Endodermal cell (in vitro differentiated cells): ENCODE measurements at regions not wholly inside any gene's neighbourhood (a gene's known extent, or its start where the extent isn't known, plus 50 kb on each side); places are given as distances from the start of the nearest gene placed in this dataset.
A peak's percentile ranks its signal among the peaks of the same experiment; 100 is the strongest.

ENCODE experiments used
- DNase-seq: peaks from one replicate; pipeline ENCODE4 v3.0.0-alpha.2; 2017
- H3K27ac ChIP-seq: 2 replicates; pipeline ENCODE4 v1.5.1; 2013; ENCODE audit warnings: mild to moderate bottlenecking, low read depth, low read length, moderate library complexity
- H3K27me3 ChIP-seq: 2 replicates; pipeline ENCODE4 v1.6.1; 2013; ENCODE audit warnings: mild to moderate bottlenecking, low read length, moderate library complexity; ENCODE audit not compliant: insufficient read depth, control insufficient read depth, poor library complexity, severe bottlenecking
- H3K36me3 ChIP-seq: 2 replicates; pipeline ENCODE4 v1.7.0; 2013; ENCODE audit warnings: mild to moderate bottlenecking, low read length, moderate library complexity; ENCODE audit not compliant: control insufficient read depth, insufficient read depth
- H3K4me1 ChIP-seq: one replicate; pipeline ENCODE4 v1.7.0; 2013; ENCODE audit warnings: low read length; ENCODE audit not compliant: control insufficient read depth, insufficient read depth
- H3K4me3 ChIP-seq: 2 replicates; pipeline ENCODE4 v1.5.1; 2013; ENCODE audit warnings: mild to moderate bottlenecking, low read length, moderate library complexity
- H3K9ac ChIP-seq: 2 replicates; pipeline ENCODE4 v1.6.1; 2013; ENCODE audit warnings: mild to moderate bottlenecking, low read length, moderate library complexity; ENCODE audit not compliant: poor library complexity, severe bottlenecking; ENCODE audit errors: extremely low read depth
- H3K9me3 ChIP-seq: 2 replicates; pipeline ENCODE4 v1.6.1; 2013; ENCODE audit warnings: mild to moderate bottlenecking, low read length, moderate library complexity; ENCODE audit not compliant: control insufficient read depth
- H3K27ac Mint-ChIP-seq: 2 replicates; pipeline ENCODE4 v1.8.0; 2020; ENCODE audit warnings: mixed read lengths
- H3K27me3 Mint-ChIP-seq: 2 replicates; pipeline ENCODE4 v1.8.0; 2021; ENCODE audit warnings: mild to moderate bottlenecking, mixed read lengths; ENCODE audit not compliant: insufficient read depth
- H3K36me3 Mint-ChIP-seq: 2 replicates; pipeline ENCODE4 v1.8.0; 2020; ENCODE audit warnings: low read depth, mixed read lengths
- H3K4me1 Mint-ChIP-seq: 2 replicates; pipeline ENCODE4 v1.8.0; 2020; ENCODE audit warnings: mixed read lengths
- H3K4me3 Mint-ChIP-seq: 2 replicates; pipeline ENCODE4 v1.8.0; 2020; ENCODE audit warnings: mild to moderate bottlenecking, moderate library complexity, mixed read lengths
- H3K9me3 Mint-ChIP-seq: 2 replicates; pipeline ENCODE4 v1.8.0; 2020; ENCODE audit warnings: mild to moderate bottlenecking, mixed read lengths
- WGBS, 2 experiments: methylation state at CpG; one replicate each; pipeline versions ENCODE4 v1.1.5 to v1.1.7; 2013; ENCODE audit warnings: missing lambda C conversion rate in 2 of 2, mixed read lengths in 1 of 2; ENCODE audit not compliant: insufficient coverage in 1 of 2, insufficient read length in 1 of 2; 5-methylcytosine and 5-hydroxymethylcytosine counted together
- TF ChIP-seq, protein P1 (sequence below): fragments of 200-600 bp; sonication (generic); conservative IDR thresholded peaks from 2 replicates; pipeline ENCODE4 v1.5.0; 2021; ENCODE audit warnings: antibody characterized with exemption, mild to moderate bottlenecking

GRCh38 chr6:145529582-145529981 is 205.7 kb downstream of the EPM2A start:
- no peak overlapping the region for H3K9ac ChIP-seq
- H3K36me3 Mint-ChIP-seq = no peaks in the 10 kb centered on the region
- TF ChIP-seq, protein P1, sequence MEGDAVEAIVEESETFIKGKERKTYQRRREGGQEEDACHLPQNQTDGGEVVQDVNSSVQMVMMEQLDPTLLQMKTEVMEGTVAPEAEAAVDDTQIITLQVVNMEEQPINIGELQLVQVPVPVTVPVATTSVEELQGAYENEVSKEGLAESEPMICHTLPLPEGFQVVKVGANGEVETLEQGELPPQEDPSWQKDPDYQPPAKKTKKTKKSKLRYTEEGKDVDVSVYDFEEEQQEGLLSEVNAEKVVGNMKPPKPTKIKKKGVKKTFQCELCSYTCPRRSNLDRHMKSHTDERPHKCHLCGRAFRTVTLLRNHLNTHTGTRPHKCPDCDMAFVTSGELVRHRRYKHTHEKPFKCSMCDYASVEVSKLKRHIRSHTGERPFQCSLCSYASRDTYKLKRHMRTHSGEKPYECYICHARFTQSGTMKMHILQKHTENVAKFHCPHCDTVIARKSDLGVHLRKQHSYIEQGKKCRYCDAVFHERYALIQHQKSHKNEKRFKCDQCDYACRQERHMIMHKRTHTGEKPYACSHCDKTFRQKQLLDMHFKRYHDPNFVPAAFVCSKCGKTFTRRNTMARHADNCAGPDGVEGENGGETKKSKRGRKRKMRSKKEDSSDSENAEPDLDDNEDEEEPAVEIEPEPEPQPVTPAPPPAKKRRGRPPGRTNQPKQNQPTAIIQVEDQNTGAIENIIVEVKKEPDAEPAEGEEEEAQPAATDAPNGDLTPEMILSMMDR = no peak
- H3K9me3 Mint-ChIP-seq = peaks cover 7% of the 10 kb centered on the region
- H3K27me3 Mint-ChIP-seq = peaks cover 61% of the 10 kb centered on the region
- no peaks in the 10 kb centered on the region for H3K36me3 ChIP-seq
- no peak for DNase-seq
- no peak overlapping the region for H3K4me3 Mint-ChIP-seq
- H3K4me3 ChIP-seq = peak overlapping the region; percentile 26
- no peaks in the 10 kb centered on the region for H3K27me3 ChIP-seq
- WGBS, 2 experiments = 90% methylated on average over 2 of the region's 2 CpGs; no CpG with 5 or more reads in 1 of the 2 experiments
- peaks cover 29% of the 10 kb centered on the region for H3K9me3 ChIP-seq
- no peak overlapping the region for H3K27ac Mint-ChIP-seq
- H3K27ac ChIP-seq = no peak overlapping the region
- H3K4me1 Mint-ChIP-seq = peaks cover 19% of the 10 kb centered on the region
- H3K4me1 ChIP-seq = peaks cover 33% of the 10 kb centered on the region

DNA sequence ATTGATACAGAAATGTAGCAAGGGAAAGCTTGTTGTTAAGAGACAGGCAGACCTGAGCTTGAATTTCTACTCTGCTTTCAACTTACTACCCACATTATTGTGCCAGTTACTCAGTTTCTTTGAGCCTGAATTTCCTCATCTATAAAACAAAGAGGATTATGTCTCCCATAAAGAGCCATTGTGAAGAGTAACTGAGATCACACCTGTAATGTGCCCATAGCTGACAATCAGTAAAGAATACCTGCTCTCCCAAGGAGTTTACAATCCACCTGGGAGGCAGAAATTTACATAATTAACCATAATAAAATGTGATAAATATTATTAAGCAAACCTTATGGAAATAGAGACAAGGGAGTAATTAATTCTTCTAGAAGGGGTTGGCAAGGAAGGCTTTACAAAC is 204.9 kb downstream of the EPM2A start:
- no peak overlapping the region for H3K4me3 Mint-ChIP-seq
- Histone ChIP-seq H3K36me3 (no peaks in the 10 kb centered on the region), H3K4me1 (peaks cover 33% of the 10 kb centered on the region), H3K9ac (no peak overlapping the region), H3K9me3 (peaks cover 28% of the 10 kb centered on the region), H3K4me3 (peak overlapping the region; percentile 71), H3K27me3 (no peaks in the 10 kb centered on the region), H3K27ac (no peak overlapping the region)
- TF ChIP-seq, protein P1 = no peak
- H3K27me3 Mint-ChIP-seq = peaks cover 65% of the 10 kb centered on the region
- H3K9me3 Mint-ChIP-seq = peaks cover 10% of the 10 kb centered on the region
- no peaks in the 10 kb centered on the region for H3K36me3 Mint-ChIP-seq
- peaks cover 19% of the 10 kb centered on the region for H3K4me1 Mint-ChIP-seq
- no peak overlapping the region for H3K27ac Mint-ChIP-seq
- DNase-seq = no peak

GRCh38 chr6:145531032-145531431 is 204.3 kb downstream of the EPM2A start:
- Histone ChIP-seq H3K4me3 (peak overlapping the region; percentile 71), H3K27me3 (no peaks in the 10 kb centered on the region), H3K27ac (no peak overlapping the region), H3K9me3 (peaks cover 25% of the 10 kb centered on the region), H3K9ac (no peak overlapping the region), H3K4me1 (peaks cover 33% of the 10 kb centered on the region), H3K36me3 (no peaks in the 10 kb centered on the region)
- no peak overlapping the region for H3K4me3 Mint-ChIP-seq
- peaks cover 8% of the 10 kb centered on the region for H3K9me3 Mint-ChIP-seq
- H3K4me1 Mint-ChIP-seq = peaks cover 19% of the 10 kb centered on the region
- peak overlapping the region; percentile 56 for H3K27ac Mint-ChIP-seq
- no peaks in the 10 kb centered on the region for H3K36me3 Mint-ChIP-seq
- TF ChIP-seq, protein P1 = no peak
- 57% methylated on average over 1 of the region's 1 CpG; no CpG with 5 or more reads in 1 of the 2 experiments for WGBS, 2 experiments
- DNase-seq = peak; percentile 66
- H3K27me3 Mint-ChIP-seq = peaks cover 65% of the 10 kb centered on the region
